Activated naive CD4-positive, alpha-beta T cell treated with anti-CD3 and anti-CD28 coated beads, Interleukin-2, amount 50 U/mL, for 24 hours (primary cell): ENCODE measurements at regions not wholly inside any gene's neighbourhood (a gene's known extent, or its start where the extent isn't known, plus 50 kb on each side); places are given as distances from the start of the nearest gene placed in this dataset.
"Not testable (repeated sequence)": the region's sequence is repeated elsewhere in the genome, so short reads cannot be mapped to it uniquely, and the experiment has no call there.

Experiments used
- H3K27ac Mint-ChIP-seq: one replicate; pipeline ENCODE4 v1.8.0; 2021; ENCODE audit warnings: mild to moderate bottlenecking, mixed read lengths
- H3K27me3 Mint-ChIP-seq: one replicate; pipeline ENCODE4 v1.8.0; 2021; ENCODE audit warnings: mixed read lengths
- H3K36me3 Mint-ChIP-seq: one replicate; pipeline ENCODE4 v1.8.0; 2021; ENCODE audit warnings: mixed read lengths
- H3K4me1 Mint-ChIP-seq: one replicate; pipeline ENCODE4 v1.8.0; 2021; ENCODE audit warnings: mixed read lengths
- H3K4me3 Mint-ChIP-seq: one replicate; pipeline ENCODE4 v1.8.0; 2021; ENCODE audit warnings: mild to moderate bottlenecking, mixed read lengths
- H3K9me3 Mint-ChIP-seq: one replicate; pipeline ENCODE4 v1.8.0; 2021; ENCODE audit warnings: mixed read lengths

- H3K4me3 Mint-ChIP-seq = no peak overlapping the region
- H3K36me3 Mint-ChIP-seq = no peaks in the 10 kb centered on the region
- no peaks in the 10 kb centered on the region for H3K27me3 Mint-ChIP-seq
- H3K4me1 Mint-ChIP-seq = no peaks in the 10 kb centered on the region
- H3K9me3 Mint-ChIP-seq = no peaks in the 10 kb centered on the region
- H3K27ac Mint-ChIP-seq = no peak overlapping the region
Measured at GRCh38 chr3:147333098-147333497, 73.2 kb downstream of the ZIC4 start.

- Mint-ChIP-seq H3K4me3 (no peak overlapping the region), H3K4me1 (no peaks in the 10 kb centered on the region), H3K9me3 (peaks cover 9% of the 10 kb centered on the region), H3K27me3 (no peaks in the 10 kb centered on the region), H3K27ac (no peak overlapping the region), H3K36me3 (no peaks in the 10 kb centered on the region)
Measured at GRCh38 chr3:147328711-147329110, 77.6 kb downstream of the ZIC4 start.

- no peaks in the 10 kb centered on the region for H3K36me3 Mint-ChIP-seq
- no peak overlapping the region for H3K4me3 Mint-ChIP-seq
- peaks cover 11% of the 10 kb centered on the region for H3K9me3 Mint-ChIP-seq
- H3K27ac Mint-ChIP-seq = no peak overlapping the region
- peaks cover 2% of the 10 kb centered on the region for H3K27me3 Mint-ChIP-seq
- no peaks in the 10 kb centered on the region for H3K4me1 Mint-ChIP-seq
Measured at GRCh38 chr3:147324356-147324755, 82.0 kb downstream of the ZIC4 start.

GRCh38 chr3:147318900-147319299, 87.4 kb downstream of the ZIC4 start:
- Mint-ChIP-seq H3K4me3 (no peak overlapping the region), H3K36me3 (no peaks in the 10 kb centered on the region), H3K27me3 (peaks cover 2% of the 10 kb centered on the region), H3K9me3 (peaks cover 3% of the 10 kb centered on the region), H3K27ac (no peak overlapping the region), H3K4me1 (no peaks in the 10 kb centered on the region)

GRCh38 chr3:147317080-147317479, 89.3 kb downstream of the ZIC4 start:
- not testable (repeated sequence) for H3K4me3 Mint-ChIP-seq, H3K9me3 Mint-ChIP-seq, H3K4me1 Mint-ChIP-seq, H3K27me3 Mint-ChIP-seq, H3K27ac Mint-ChIP-seq, H3K36me3 Mint-ChIP-seq

- Mint-ChIP-seq H3K4me1 (no peaks in the 10 kb centered on the region), H3K36me3 (no peaks in the 10 kb centered on the region), H3K27me3 (no peaks in the 10 kb centered on the region), H3K4me3 (no peak overlapping the region), H3K9me3 (no peaks in the 10 kb centered on the region), H3K27ac (no peak overlapping the region)
Measured at GRCh38 chr3:147313513-147313912, 92.8 kb downstream of the ZIC4 start.

GRCh38 chr3:147312786-147313280, 93.5 kb downstream of the ZIC4 start:
- H3K9me3 Mint-ChIP-seq = no peaks in the 10 kb centered on the region
- no peaks in the 10 kb centered on the region for H3K36me3 Mint-ChIP-seq
- H3K4me3 Mint-ChIP-seq = no peak overlapping the region
- H3K27ac Mint-ChIP-seq = no peak overlapping the region
- H3K27me3 Mint-ChIP-seq = no peaks in the 10 kb centered on the region
- H3K4me1 Mint-ChIP-seq = no peaks in the 10 kb centered on the region

GRCh38 chr3:147311716-147312115, 94.6 kb downstream of the ZIC4 start:
- H3K27me3 Mint-ChIP-seq = no peaks in the 10 kb centered on the region

GRCh38 chr3:147305533-147306250, 100.7 kb downstream of the ZIC4 start:
- Mint-ChIP-seq H3K9me3 (no peaks in the 10 kb centered on the region), H3K27me3 (no peaks in the 10 kb centered on the region), H3K36me3 (no peaks in the 10 kb centered on the region), H3K27ac (no peak overlapping the region), H3K4me1 (no peaks in the 10 kb centered on the region), H3K4me3 (no peak overlapping the region)

More at GRCh38 chr3:147311716-147312115, 94.6 kb downstream of the ZIC4 start:
- no peaks in the 10 kb centered on the region for H3K4me1 Mint-ChIP-seq
- no peaks in the 10 kb centered on the region for H3K36me3 Mint-ChIP-seq
- no peak overlapping the region for H3K27ac Mint-ChIP-seq
- no peaks in the 10 kb centered on the region for H3K9me3 Mint-ChIP-seq
- H3K4me3 Mint-ChIP-seq = no peak overlapping the region

- Mint-ChIP-seq H3K36me3 (no peaks in the 10 kb centered on the region), H3K4me1 (no peaks in the 10 kb centered on the region), H3K27ac (no peak overlapping the region), H3K9me3 (no peaks in the 10 kb centered on the region), H3K27me3 (no peaks in the 10 kb centered on the region), H3K4me3 (no peak overlapping the region)
Measured at GRCh38 chr3:147304756-147305155, 101.6 kb downstream of the ZIC4 start.

- H3K4me1 Mint-ChIP-seq = no peaks in the 10 kb centered on the region
Measured at GRCh38 chr3:147301781-147302180, 104.6 kb downstream of the ZIC4 start.

GRCh38 chr3:147299656-147300055, 106.7 kb downstream of the ZIC4 start:
- H3K9me3 Mint-ChIP-seq = no peaks in the 10 kb centered on the region
- H3K4me1 Mint-ChIP-seq = no peaks in the 10 kb centered on the region
- no peak overlapping the region for H3K27ac Mint-ChIP-seq
- no peaks in the 10 kb centered on the region for H3K36me3 Mint-ChIP-seq
- no peaks in the 10 kb centered on the region for H3K27me3 Mint-ChIP-seq
- no peak overlapping the region for H3K4me3 Mint-ChIP-seq

More at GRCh38 chr3:147301781-147302180, 104.6 kb downstream of the ZIC4 start:
- no peaks in the 10 kb centered on the region for H3K27me3 Mint-ChIP-seq
- H3K4me3 Mint-ChIP-seq = no peak overlapping the region
- H3K9me3 Mint-ChIP-seq = no peaks in the 10 kb centered on the region
- H3K36me3 Mint-ChIP-seq = no peaks in the 10 kb centered on the region
- H3K27ac Mint-ChIP-seq = no peak overlapping the region

GRCh38 chr3:147298511-147298982, 107.8 kb downstream of the ZIC4 start:
- Mint-ChIP-seq H3K27me3 (no peaks in the 10 kb centered on the region), H3K27ac (no peak overlapping the region)

GRCh38 chr3:147297761-147298350, 108.5 kb downstream of the ZIC4 start:
- Mint-ChIP-seq H3K27me3 (no peaks in the 10 kb centered on the region), H3K27ac (no peak overlapping the region), H3K4me3 (no peak overlapping the region), H3K4me1 (no peaks in the 10 kb centered on the region), H3K36me3 (no peaks in the 10 kb centered on the region), H3K9me3 (no peaks in the 10 kb centered on the region)

More at GRCh38 chr3:147298511-147298982, 107.8 kb downstream of the ZIC4 start:
- Mint-ChIP-seq H3K4me3 (no peak overlapping the region), H3K36me3 (no peaks in the 10 kb centered on the region), H3K4me1 (no peaks in the 10 kb centered on the region), H3K9me3 (no peaks in the 10 kb centered on the region)

- H3K9me3 Mint-ChIP-seq, H3K36me3 Mint-ChIP-seq, H3K4me1 Mint-ChIP-seq, H3K4me3 Mint-ChIP-seq, H3K27me3 Mint-ChIP-seq, H3K27ac Mint-ChIP-seq: not testable (repeated sequence)
Measured at GRCh38 chr3:147287370-147287769, 119.0 kb downstream of the ZIC4 start.

GRCh38 chr3:147269907-147270306, 136.4 kb downstream of the ZIC4 start:
- H3K4me3 Mint-ChIP-seq = no peak overlapping the region
- H3K27me3 Mint-ChIP-seq = no peaks in the 10 kb centered on the region
- H3K36me3 Mint-ChIP-seq = no peaks in the 10 kb centered on the region

More at GRCh38 chr3:147269907-147270306, 136.4 kb downstream of the ZIC4 start:
- Mint-ChIP-seq H3K27ac (no peak overlapping the region), H3K9me3 (peaks cover 17% of the 10 kb centered on the region), H3K4me1 (no peaks in the 10 kb centered on the region)
